HepG2 (cell line): ENCODE measurements at regions not wholly inside any gene's neighbourhood (a gene's known extent, or its start where the extent isn't known, plus 50 kb on each side); places are given as distances from the start of the nearest gene placed in this dataset.

ENCODE experiments used
- ATAC-seq: fragments of 200-7000 bp; cut with Tn5 transposase; 3 replicates; pipeline ENCODE4 v1.9.1; 2020; ENCODE audit warnings: mild to moderate bottlenecking, moderate library complexity
- BruUV-seq: library from RNA; stranded (reverse); fragments of 400-500 nt; replicated peaks from 2 replicates; lab custom pipeline; 2021; lab: Mats Ljungman, UMichigan
- CTCF ChIA-PET: fragments of 300-600 bp; formaldehyde crosslinking; extraction: SDS; loops from one replicate; lab custom pipeline; 2021; ENCODE audit warnings: low total read pairs, inconsistent platforms, low intra/inter-chr PET ratio; lab: Yijun Ruan, JAX
- POLR2A ChIA-PET: fragments of 350-600 bp; sonication (Branson Sonifier 250); formaldehyde crosslinking; loops from one replicate; lab custom pipeline; 2020; ENCODE audit warnings: antibody characterized with exemption, inconsistent platforms; lab: Yijun Ruan, JAX
- DNase-seq: peaks from one replicate; pipeline ENCODE4 v3.0.0-alpha.2; 2015; ENCODE audit warnings: low spot score
- FAIRE-seq: peaks from 3 replicates; lab custom pipeline; 2011; peaks lifted over from hg19 to GRCh38; lab: Jason Lieb, UNC
- H2AFZ ChIP-seq: one replicate; pipeline ENCODE4 v1.6.1; 2011; ENCODE audit warnings: low read length, inconsistent platforms
- H3K27ac ChIP-seq: fragments of 300-600 bp; 3 replicates; pipeline ENCODE4 v1.8.0; 2011; ENCODE audit warnings: mixed run types, mild to moderate bottlenecking, mixed read lengths, low read length, inconsistent platforms; ENCODE audit not compliant: insufficient read depth; ENCODE audit errors: extremely low read length
- H3K27me3 ChIP-seq, 2 experiments: fragments of 200-600 bp in 1 of 2; 2 replicates in 1 of 2; 3 replicates in 1 of 2; pipeline versions ENCODE4 v1.6.0 to v1.8.0; 2011; ENCODE audit warnings: low read length in 2 of 2, mild to moderate bottlenecking in 2 of 2, moderate library complexity in 2 of 2, inconsistent platforms in 1 of 2; ENCODE audit not compliant: insufficient read depth in 2 of 2, control insufficient read depth in 1 of 2
- H3K36me3 ChIP-seq, 2 experiments: fragments of 200-600 bp in 1 of 2; replicated peaks in 1 of 2; 2 replicates in 1 of 2; 3 replicates in 1 of 2; pipeline versions ENCODE4 v1.5.1 to v1.8.0; 2011; ENCODE audit warnings: low read length in 2 of 2, inconsistent platforms in 1 of 2; ENCODE audit not compliant: insufficient read depth in 2 of 2, control insufficient read depth in 1 of 2
- H3K4me1 ChIP-seq: 2 replicates; pipeline ENCODE4 v1.5.1; 2012; ENCODE audit warnings: low read length, inconsistent platforms; ENCODE audit not compliant: insufficient read depth
- H3K4me2 ChIP-seq: 2 replicates; pipeline ENCODE4 v1.6.0; 2011; ENCODE audit warnings: low read depth, low read length, inconsistent platforms
- H3K4me3 ChIP-seq, 3 experiments: fragments of 200-600 bp in 1 of 3; sonication (generic), shearing (Covaris generic) in 1 of 3; replicated peaks in 1 of 3; 2 replicates each; pipeline ENCODE4 v1.5.1; 2011 to 2016; ENCODE audit warnings: low read length in 3 of 3, inconsistent platforms in 2 of 3, low read depth in 2 of 3, mild to moderate bottlenecking in 2 of 3, control low read depth in 1 of 3, mixed read lengths in 1 of 3; ENCODE audit not compliant: insufficient read depth in 1 of 3
- H3K79me2 ChIP-seq: one replicate; pipeline ENCODE4 v1.6.1; 2011; ENCODE audit warnings: low read length, inconsistent platforms; ENCODE audit not compliant: insufficient read depth
- H3K9ac ChIP-seq: 2 replicates; pipeline ENCODE4 v1.6.0; 2011; ENCODE audit warnings: mild to moderate bottlenecking, low read depth, low read length, inconsistent platforms; ENCODE audit not compliant: insufficient read depth
- H3K9me3 ChIP-seq: 2 replicates; pipeline ENCODE4 v1.5.1; 2012; ENCODE audit warnings: mild to moderate bottlenecking, low read length
- H4K20me1 ChIP-seq: 2 replicates; pipeline ENCODE4 v1.6.0; 2011; ENCODE audit warnings: inconsistent platforms, mild to moderate bottlenecking, low read length, moderate library complexity; ENCODE audit not compliant: insufficient read depth
- AHR ChIP-seq: IDR thresholded peaks from 2 replicates; pipeline ENCODE4 v1.6.1; 2018; ENCODE audit warnings: missing genetic modification reagents, missing compliant biosample characterization
- GFI1 ChIP-seq: sonication (generic); formaldehyde crosslinking; IDR thresholded peaks from 2 replicates; pipeline ENCODE4 v1.5.0; 2020; ENCODE audit warnings: missing genetic modification reagents, mild to moderate bottlenecking, borderline replicate concordance
- HDAC2 ChIP-seq: sonication (generic); formaldehyde crosslinking; IDR thresholded peaks from 2 replicates; pipeline ENCODE4 v1.4.0; 2020; ENCODE audit warnings: missing genetic modification reagents
- JDP2 ChIP-seq: sonication (generic); formaldehyde crosslinking; IDR thresholded peaks from 2 replicates; pipeline ENCODE4 v1.8.1; 2022; ENCODE audit warnings: missing genetic modification reagents, borderline replicate concordance
- KDM2A ChIP-seq: sonication (generic); formaldehyde crosslinking; IDR thresholded peaks from 2 replicates; pipeline ENCODE4 v1.4.0; 2020; ENCODE audit warnings: low read depth, missing genetic modification reagents, borderline replicate concordance
- KLF9 ChIP-seq: IDR thresholded peaks from 2 replicates; pipeline ENCODE4 v1.6.1; 2016; ENCODE audit warnings: low read depth
- KMT2B ChIP-seq: IDR thresholded peaks from 2 replicates; pipeline ENCODE4 v1.6.1; 2016; ENCODE audit warnings: missing genetic modification reagents, missing compliant biosample characterization
- MXD4 ChIP-seq: IDR thresholded peaks from 2 replicates; pipeline ENCODE4 v1.6.1; 2016; ENCODE audit warnings: mild to moderate bottlenecking, missing biosample characterization, missing genetic modification reagents
- NCOA2 ChIP-seq: sonication (generic); formaldehyde crosslinking; IDR thresholded peaks from 2 replicates; pipeline ENCODE4 v1.8.0; 2022; ENCODE audit warnings: inconsistent platforms
- POLR2AphosphoS2 ChIP-seq: IDR thresholded peaks from 2 replicates; pipeline ENCODE4 v1.6.1; 2011; ENCODE audit warnings: low read depth, low read length, improper control_type of control experiment
- TOE1 ChIP-seq: sonication (generic); formaldehyde crosslinking; IDR thresholded peaks from 2 replicates; pipeline ENCODE4 v1.4.0; 2020; ENCODE audit warnings: mild to moderate bottlenecking, missing genetic modification reagents
- ZNF816 ChIP-seq: sonication (generic); formaldehyde crosslinking; IDR thresholded peaks from 2 replicates; pipeline ENCODE4 v1.8.0; 2022; ENCODE audit warnings: missing genetic modification reagents, mild to moderate bottlenecking, borderline replicate concordance
- WGBS: methylation state at CpG from one replicate; pipeline ENCODE4 v1.1.6; 2017; ENCODE audit warnings: low lambda C conversion rate; 5-methylcytosine and 5-hydroxymethylcytosine counted together
- in situ Hi-C: cut with HindIII; loops from 2 replicates; pipeline ENCODE4 v1.10.0; 2017; ENCODE audit warnings: low pct_unique_long_range_greater_than_20kb; ENCODE audit not compliant: extremely low pct_ligation_motif_present
- intact Hi-C: fragments of 100-400 bp; cut with micrococcal nuclease; formaldehyde crosslinking; loops from one replicate; pipeline ENCODE4 v1.10.0; 2022; ENCODE audit not compliant: unreplicated experiment
- TF ChIP-seq, protein P1 (sequence below): sonication (generic); IDR thresholded peaks from 2 replicates; pipeline ENCODE4 v1.6.1; 2016; ENCODE audit warnings: low read depth, borderline replicate concordance
- TF ChIP-seq, protein P2 (sequence below): fragments of 450-650 bp; IDR thresholded peaks from 2 replicates; pipeline ENCODE4 v1.6.1; 2016

DNA sequence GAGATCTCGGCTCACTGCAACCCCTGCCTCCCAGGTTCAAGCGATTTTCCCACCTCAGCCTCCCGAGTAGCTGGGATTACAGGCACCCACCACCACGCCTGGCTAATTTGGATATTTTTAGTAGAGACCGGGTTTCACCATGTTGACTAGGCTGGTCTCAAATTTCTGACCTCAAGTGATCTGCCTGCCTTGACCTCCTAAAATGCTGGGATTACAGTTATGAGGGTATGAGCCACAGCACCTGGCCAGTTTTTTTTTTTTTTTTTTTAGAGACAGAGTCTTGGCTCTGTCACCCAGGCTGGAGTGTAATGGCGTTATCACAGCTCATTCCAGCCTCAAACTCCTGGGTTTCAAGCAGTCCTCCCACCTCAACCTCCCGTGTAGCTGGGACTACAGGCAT is 54.9 kb upstream of the PRR5 start:
- ATAC-seq = no peak
- no peak overlapping the region for H2AFZ ChIP-seq
- H3K4me3 ChIP-seq = no peak overlapping the region
- ChIA-PET POLR2A (no interaction called here), CTCF (no interaction called here)
- no peak overlapping the region for H3K4me2 ChIP-seq
- no peaks in the 10 kb centered on the region for H3K9me3 ChIP-seq
- H3K27ac ChIP-seq = no peak overlapping the region
- intact Hi-C loops = no loop called here
- no peak for DNase-seq
- peaks cover 35% of the 10 kb centered on the region for H3K4me1 ChIP-seq
- no TSS peak for BruUV-seq
- WGBS = 40% methylated on average over 7 of the region's 7 CpGs
- TF ChIP-seq, protein P1, sequence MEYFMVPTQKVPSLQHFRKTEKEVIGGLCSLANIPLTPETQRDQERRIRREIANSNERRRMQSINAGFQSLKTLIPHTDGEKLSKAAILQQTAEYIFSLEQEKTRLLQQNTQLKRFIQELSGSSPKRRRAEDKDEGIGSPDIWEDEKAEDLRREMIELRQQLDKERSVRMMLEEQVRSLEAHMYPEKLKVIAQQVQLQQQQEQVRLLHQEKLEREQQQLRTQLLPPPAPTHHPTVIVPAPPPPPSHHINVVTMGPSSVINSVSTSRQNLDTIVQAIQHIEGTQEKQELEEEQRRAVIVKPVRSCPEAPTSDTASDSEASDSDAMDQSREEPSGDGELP = no peak
- TF ChIP-seq KDM2A (CRISPR knock-in tag) = no peak
- H3K27me3 ChIP-seq = peaks cover 0 to 8% of the 10 kb centered on the region in 2 experiments; a peak in 3 of 5 replicates
- H3K36me3 ChIP-seq = no peaks in the 10 kb centered on the region
- FAIRE-seq = no peak
- H3K79me2 ChIP-seq = no peaks in the 10 kb centered on the region
- in situ Hi-C loops = loop anchor here (25.0 kb wide), 1 partner anchor 760 kb away; the partner anchor contains the start of gene PNPLA5
- no peaks in the 10 kb centered on the region for H4K20me1 ChIP-seq
- no peak overlapping the region for H3K9ac ChIP-seq

DNA sequence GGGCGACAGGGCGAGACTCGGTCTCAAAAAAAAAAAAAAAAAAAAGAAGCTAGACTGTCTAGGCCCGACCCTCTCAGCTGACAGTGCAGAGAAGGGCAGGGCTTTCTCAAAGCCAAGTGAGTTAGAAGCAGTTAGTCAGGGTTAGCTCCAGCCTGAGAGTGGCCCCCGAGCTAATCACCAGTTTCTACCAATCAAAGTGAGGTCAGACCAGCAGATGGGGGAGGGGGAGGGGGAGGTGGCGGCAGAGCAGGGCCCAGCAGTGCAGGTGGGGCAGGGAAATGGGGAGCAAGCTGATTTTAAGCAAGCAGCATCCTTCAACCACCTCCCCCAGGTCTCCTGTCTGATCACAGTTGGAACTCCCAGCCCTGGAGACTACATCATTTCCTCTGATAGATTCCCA is 55.3 kb upstream of the PRR5 start:
- no peaks in the 10 kb centered on the region for H4K20me1 ChIP-seq
- WGBS = 64% methylated on average over 6 of the region's 6 CpGs
- peaks cover 0 to 6% of the 10 kb centered on the region in 2 experiments; a peak in 3 of 5 replicates for H3K27me3 ChIP-seq
- ChIA-PET CTCF (no interaction called here), POLR2A (no interaction called here)
- H2AFZ ChIP-seq = no peak overlapping the region
- no peak for ATAC-seq
- no peak for TF ChIP-seq POLR2AphosphoS2
- TF ChIP-seq, protein P2, sequence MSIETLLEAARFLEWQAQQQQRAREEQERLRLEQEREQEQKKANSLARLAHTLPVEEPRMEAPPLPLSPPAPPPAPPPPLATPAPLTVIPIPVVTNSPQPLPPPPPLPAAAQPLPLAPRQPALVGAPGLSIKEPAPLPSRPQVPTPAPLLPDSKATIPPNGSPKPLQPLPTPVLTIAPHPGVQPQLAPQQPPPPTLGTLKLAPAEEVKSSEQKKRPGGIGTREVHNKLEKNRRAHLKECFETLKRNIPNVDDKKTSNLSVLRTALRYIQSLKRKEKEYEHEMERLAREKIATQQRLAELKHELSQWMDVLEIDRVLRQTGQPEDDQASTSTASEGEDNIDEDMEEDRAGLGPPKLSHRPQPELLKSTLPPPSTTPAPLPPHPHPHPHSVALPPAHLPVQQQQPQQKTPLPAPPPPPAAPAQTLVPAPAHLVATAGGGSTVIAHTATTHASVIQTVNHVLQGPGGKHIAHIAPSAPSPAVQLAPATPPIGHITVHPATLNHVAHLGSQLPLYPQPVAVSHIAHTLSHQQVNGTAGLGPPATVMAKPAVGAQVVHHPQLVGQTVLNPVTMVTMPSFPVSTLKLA = no peak
- TF ChIP-seq TOE1 (CRISPR knock-in tag) = no peak
- TF ChIP-seq GFI1 (CRISPR knock-in tag) = no peak
- no peak for TF ChIP-seq KMT2B (CRISPR knock-in tag)
- TF ChIP-seq KLF9 = no peak
- TF ChIP-seq JDP2 (CRISPR knock-in tag) = no peak
- no peak for TF ChIP-seq MXD4
- no peak for TF ChIP-seq NCOA2
- TF ChIP-seq HDAC2 (CRISPR knock-in tag) = no peak
- no peak for TF ChIP-seq AHR (CRISPR knock-in tag)
- no peak for TF ChIP-seq ZNF816
- peaks cover 35% of the 10 kb centered on the region for H3K4me1 ChIP-seq
- H3K36me3 ChIP-seq = no peaks in the 10 kb centered on the region
- in situ Hi-C loops = loop anchor here (25.0 kb wide), 1 partner anchor 759 kb away; the partner anchor contains the start of gene PNPLA5
- H3K9me3 ChIP-seq = no peaks in the 10 kb centered on the region
- H3K4me3 ChIP-seq = no peak overlapping the region
- intact Hi-C loops = no loop called here
- BruUV-seq = no TSS peak
- no peak overlapping the region for H3K4me2 ChIP-seq
- DNase-seq = no peak
- H3K9ac ChIP-seq = no peak overlapping the region
- H3K27ac ChIP-seq = no peak overlapping the region
- H3K79me2 ChIP-seq = no peaks in the 10 kb centered on the region
- no peak for FAIRE-seq
